ENCODE measurements at regions not wholly inside any gene's neighbourhood (a gene's known extent, or its start where the extent isn't known, plus 50 kb on each side); places are given as distances from the start of the nearest gene placed in this dataset.

DNA sequence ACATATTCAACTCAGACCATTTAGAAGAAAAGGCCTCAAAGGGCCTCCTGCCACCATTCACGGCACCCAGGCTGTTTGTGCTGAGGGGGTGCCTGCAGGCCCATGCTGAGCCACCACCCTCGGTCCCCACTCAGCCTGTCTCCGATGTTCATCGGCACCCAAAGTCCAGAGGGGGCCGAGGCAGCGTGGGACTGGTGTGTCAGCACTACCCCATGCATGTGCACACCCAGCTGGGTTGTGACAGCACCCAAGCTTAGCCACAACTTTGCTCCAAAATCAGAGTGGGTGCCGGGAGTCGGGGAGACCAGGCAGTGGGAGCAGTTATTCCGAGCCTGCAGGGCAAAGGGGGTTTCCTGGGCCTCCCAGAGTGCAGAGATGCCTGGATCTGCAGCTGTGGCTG lies 508.5 kb upstream of the ZNF717 start:
- Histone ChIP-seq H3K4me1 (ENCODE audit: control insufficient read depth in 1 of 2, low read depth in 2 of 2) (no peaks in the 10 kb centered on the region), H3K27me3 (replicated peaks; ENCODE audit: insufficient read depth) (no peaks in the 10 kb centered on the region), H3K27ac (no peak overlapping the region), H3K9me3 (no peaks in the 10 kb centered on the region), H3K36me3 (no peaks in the 10 kb centered on the region), H3K4me3 (no peak overlapping the region)
- TF ChIP-seq, protein P1, sequence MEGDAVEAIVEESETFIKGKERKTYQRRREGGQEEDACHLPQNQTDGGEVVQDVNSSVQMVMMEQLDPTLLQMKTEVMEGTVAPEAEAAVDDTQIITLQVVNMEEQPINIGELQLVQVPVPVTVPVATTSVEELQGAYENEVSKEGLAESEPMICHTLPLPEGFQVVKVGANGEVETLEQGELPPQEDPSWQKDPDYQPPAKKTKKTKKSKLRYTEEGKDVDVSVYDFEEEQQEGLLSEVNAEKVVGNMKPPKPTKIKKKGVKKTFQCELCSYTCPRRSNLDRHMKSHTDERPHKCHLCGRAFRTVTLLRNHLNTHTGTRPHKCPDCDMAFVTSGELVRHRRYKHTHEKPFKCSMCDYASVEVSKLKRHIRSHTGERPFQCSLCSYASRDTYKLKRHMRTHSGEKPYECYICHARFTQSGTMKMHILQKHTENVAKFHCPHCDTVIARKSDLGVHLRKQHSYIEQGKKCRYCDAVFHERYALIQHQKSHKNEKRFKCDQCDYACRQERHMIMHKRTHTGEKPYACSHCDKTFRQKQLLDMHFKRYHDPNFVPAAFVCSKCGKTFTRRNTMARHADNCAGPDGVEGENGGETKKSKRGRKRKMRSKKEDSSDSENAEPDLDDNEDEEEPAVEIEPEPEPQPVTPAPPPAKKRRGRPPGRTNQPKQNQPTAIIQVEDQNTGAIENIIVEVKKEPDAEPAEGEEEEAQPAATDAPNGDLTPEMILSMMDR (IDR thresholded peaks at IDR 0.05) = no peak
- DNase-seq (ENCODE audit: low spot score) (no peak), ATAC-seq (ENCODE audit: insufficient number of reproducible peaks, low FRiP score, low read depth) (no peak)

DNA sequence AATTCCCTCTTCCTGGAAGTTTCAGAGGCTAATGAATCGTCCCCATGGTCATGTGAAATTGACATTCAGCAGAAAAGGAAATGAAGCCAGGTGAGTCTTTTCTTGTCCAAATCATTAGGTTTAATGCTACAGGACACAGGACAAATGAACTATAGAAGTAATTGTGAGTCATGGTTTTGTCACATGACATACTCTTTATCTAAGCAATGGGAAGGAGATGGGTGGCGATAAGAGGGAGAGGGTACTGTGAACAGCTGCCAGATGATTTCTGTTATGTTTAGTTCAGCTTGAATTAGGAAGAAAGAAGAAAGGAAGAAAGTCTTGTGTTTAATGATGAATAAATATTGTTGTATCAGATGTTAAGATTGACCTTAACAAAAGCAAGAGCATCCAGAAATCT lies 515.4 kb upstream of the ZNF717 start:
- H3K27me3 ChIP-seq (replicated peaks; ENCODE audit: insufficient read depth) = no peaks in the 10 kb centered on the region
- no peak overlapping the region for H3K4me3 ChIP-seq
- H3K27ac ChIP-seq = no peak overlapping the region
- ATAC-seq (ENCODE audit: insufficient number of reproducible peaks, low FRiP score, low read depth) = no peak
- no peaks in the 10 kb centered on the region for H3K36me3 ChIP-seq
- H3K9me3 ChIP-seq = no peaks in the 10 kb centered on the region
- DNase-seq (ENCODE audit: low spot score) = no peak
- TF ChIP-seq, protein P1 (IDR thresholded peaks at IDR 0.05) = no peak
- no peaks in the 10 kb centered on the region for H3K4me1 ChIP-seq (ENCODE audit: control insufficient read depth in 1 of 2, low read depth in 2 of 2)

DNA sequence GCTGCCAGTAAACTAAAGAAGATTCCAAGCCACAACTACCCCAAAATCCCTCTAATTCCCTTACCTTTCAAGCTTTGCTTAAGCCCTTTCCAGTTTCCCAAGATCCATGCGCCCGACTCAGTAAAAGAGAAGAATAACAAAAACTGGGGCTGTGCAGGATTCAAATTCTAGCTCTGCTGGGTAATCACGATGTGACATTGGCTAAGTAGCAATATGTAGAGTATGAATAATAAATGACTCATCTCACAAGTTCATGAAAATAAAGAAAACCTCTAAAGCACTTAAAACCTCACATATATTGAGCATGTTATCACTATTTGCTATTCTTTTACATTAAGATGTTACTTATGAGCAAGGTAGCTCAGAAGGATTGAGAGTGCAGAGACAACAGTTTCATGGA lies 522.2 kb upstream of the ZNF717 start:
- Histone ChIP-seq H3K27ac (no peak overlapping the region), H3K4me1 (ENCODE audit: control insufficient read depth in 1 of 2, low read depth in 2 of 2) (no peaks in the 10 kb centered on the region), H3K36me3 (no peaks in the 10 kb centered on the region), H3K4me3 (no peak overlapping the region), H3K9me3 (no peaks in the 10 kb centered on the region), H3K27me3 (replicated peaks; ENCODE audit: insufficient read depth) (no peaks in the 10 kb centered on the region)
- DNase-seq (ENCODE audit: low spot score) = no peak
- ATAC-seq (ENCODE audit: insufficient number of reproducible peaks, low FRiP score, low read depth) = no peak
- TF ChIP-seq, protein P1 (IDR thresholded peaks at IDR 0.05) = no peak

DNA sequence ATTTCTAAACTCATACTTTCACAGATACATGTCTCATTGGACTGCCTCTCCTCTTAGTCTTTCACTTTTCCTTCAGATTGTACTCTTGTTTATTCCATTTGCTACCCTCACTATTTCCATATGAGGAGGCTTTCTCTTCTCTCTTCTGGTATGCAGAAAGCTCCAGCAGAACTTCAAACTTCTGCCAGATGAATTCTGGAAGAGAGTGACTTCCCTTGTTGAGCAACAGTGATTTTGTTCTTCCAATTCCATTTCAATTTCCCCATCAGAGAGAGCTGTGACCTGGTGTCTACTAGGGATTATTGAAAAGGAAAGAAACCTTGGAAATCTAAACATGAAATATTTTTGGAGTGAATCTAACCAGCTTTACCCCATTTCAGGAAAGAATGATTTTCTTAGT lies 523.2 kb upstream of the ZNF717 start:
- ATAC-seq (ENCODE audit: insufficient number of reproducible peaks, low FRiP score, low read depth) (no peak), DNase-seq (ENCODE audit: low spot score) (no peak)
- Histone ChIP-seq H3K9me3 (no peaks in the 10 kb centered on the region), H3K36me3 (no peaks in the 10 kb centered on the region), H3K4me3 (no peak overlapping the region), H3K27me3 (replicated peaks; ENCODE audit: insufficient read depth) (no peaks in the 10 kb centered on the region), H3K27ac (no peak overlapping the region), H3K4me1 (ENCODE audit: control insufficient read depth in 1 of 2, low read depth in 2 of 2) (no peaks in the 10 kb centered on the region)
- TF ChIP-seq, protein P1 (IDR thresholded peaks at IDR 0.05) = no peak

DNA sequence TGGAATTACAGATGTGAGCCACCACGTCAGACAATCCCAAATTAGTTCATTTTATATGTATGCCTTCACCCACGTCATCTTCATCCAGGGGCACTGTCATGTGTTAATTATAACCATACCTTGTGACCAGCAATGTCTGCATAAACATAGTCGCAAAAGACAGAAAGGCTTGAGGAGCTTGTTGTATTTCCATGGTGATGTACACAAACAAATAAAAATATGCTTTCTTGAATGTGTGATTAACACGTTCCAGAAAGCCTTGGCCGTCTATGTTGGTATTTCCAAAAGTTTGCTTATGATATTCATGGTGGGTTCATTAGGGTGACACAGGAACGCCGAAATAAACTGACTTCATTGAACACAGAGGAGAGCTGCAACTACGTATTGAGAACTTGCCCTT lies 524.7 kb upstream of the ZNF717 start:
- Histone ChIP-seq H3K4me1 (ENCODE audit: control insufficient read depth in 1 of 2, low read depth in 2 of 2) (no peaks in the 10 kb centered on the region), H3K4me3 (no peak overlapping the region), H3K36me3 (no peaks in the 10 kb centered on the region), H3K27ac (no peak overlapping the region), H3K27me3 (replicated peaks; ENCODE audit: insufficient read depth) (no peaks in the 10 kb centered on the region), H3K9me3 (no peaks in the 10 kb centered on the region)
- DNase-seq (ENCODE audit: low spot score) (no peak), ATAC-seq (ENCODE audit: insufficient number of reproducible peaks, low FRiP score, low read depth) (no peak)
- TF ChIP-seq, protein P1 (IDR thresholded peaks at IDR 0.05) = no peak

Measured in thoracic aorta (tissue), 2 donors.